Heart left ventricle (tissue), 16 donors: ENCODE measurements at regions not wholly inside any gene's neighbourhood (a gene's known extent, or its start where the extent isn't known, plus 50 kb on each side); places are given as distances from the start of the nearest gene placed in this dataset.
A peak's percentile ranks its signal among the peaks of the same experiment; 100 is the strongest.

Experiments used
- ATAC-seq, 4 donors: fragments of 200-7000 bp; cut with Tn5 transposase; one replicate each; pipeline ENCODE4 v1.9.1; 2020 to 2022; ENCODE audit warnings: moderate library complexity in 4 of 4, mild to moderate bottlenecking in 3 of 4, moderate number of reproducible peaks in 1 of 4
- DNase-seq, 5 donors: peaks; one replicate each; pipeline ENCODE4 v3.0.0-alpha.2; 2020
- H3K27ac ChIP-seq, 12 donors: fragments of 200-600 bp; sonication (generic) in 4 of 12; one replicate each; pipeline versions ENCODE4 v1.5.0 to v1.8.0; 2016 to 2022; ENCODE audit warnings: mild to moderate bottlenecking in 2 of 12
- H3K27me3 ChIP-seq, 9 donors: fragments of 200-600 bp; sonication (generic) in 2 of 9; one replicate each; pipeline versions ENCODE4 v1.5.1 to v1.8.0; 2016 to 2022; ENCODE audit warnings: mild to moderate bottlenecking in 3 of 9
- H3K36me3 ChIP-seq, 9 donors: fragments of 200-600 bp; sonication (generic) in 2 of 9; one replicate each; pipeline versions ENCODE4 v1.5.0 to v1.8.0; 2018 to 2022; ENCODE audit warnings: mild to moderate bottlenecking in 2 of 9
- H3K4me1 ChIP-seq, 12 donors: fragments of 200-600 bp; sonication (generic) in 4 of 12; one replicate each; pipeline versions ENCODE4 v1.5.0 to v1.8.0; 2016 to 2022; ENCODE audit warnings: mild to moderate bottlenecking in 3 of 12
- H3K4me3 ChIP-seq, 12 donors: fragments of 200-600 bp; sonication (generic) in 4 of 12; one replicate each; pipeline versions ENCODE4 v1.5.0 to v1.8.0; 2017 to 2022; ENCODE audit warnings: mild to moderate bottlenecking in 9 of 12, moderate library complexity in 4 of 12
- H3K9me3 ChIP-seq, 12 donors: fragments of 200-600 bp; sonication (generic) in 4 of 12; one replicate each; pipeline versions ENCODE4 v1.5.0 to v1.8.0; 2016 to 2022; ENCODE audit warnings: mild to moderate bottlenecking in 1 of 12
- CTCF ChIP-seq, 12 donors: fragments of 200-600 bp; sonication (generic) in 4 of 12; IDR thresholded peaks; one replicate each; pipeline versions ENCODE4 v1.5.0 to v1.8.0; 2018 to 2022; ENCODE audit warnings: antibody characterized with exemption in 12 of 12, mild to moderate bottlenecking in 5 of 12
- POLR2A ChIP-seq, 2 donors: fragments of 450-650 bp; IDR thresholded peaks; one replicate each; pipeline ENCODE4 v1.6.1; 2017; ENCODE audit warnings: antibody characterized with exemption in 2 of 2, mild to moderate bottlenecking in 2 of 2, moderate library complexity in 2 of 2
- WGBS, 4 donors: extraction: QIAGEN DNeasy Blood & Tissue Kit in 2 of 4; methylation state at CpG; one replicate each; pipeline versions ENCODE4 v1.1.5 to v1.1.7; 2013 to 2018; 5-methylcytosine and 5-hydroxymethylcytosine counted together
- intact Hi-C, 10 donors: fragments of 100-400 bp; cut with DNase I; formaldehyde crosslinking; loops; one replicate each; pipeline versions ENCODE4 v1.11.1 to v1.14.2; 2022
- donor health status: ischemic (EF 13 %, LVEDD 7.1; RV severe dilation, severe dysfunction).
- donor health status: healthy with polysubstance abuse.
- donor health status: DM: no; HTN: yes; CAD: no.
- donor health status: DM: no; HTN: no; CAD: no.
- donor health status: ischemic (EF 25% LVEDD 6.9; RV normal size, moderate dysfunction).
- donor health status: ischemic (EF 25% LVEDD 5.7; RV mildly dilated, moderate dysfunction).
- donor health status: healthy.
- donor health status: DM: yes; HTN: yes; CAD: no.
- donor health status: ischemic (EF 35%, LVEDD 5.7; RV mildly dilated, moderate dysfunction).
- donor health status: nonischemic (EF 11% LVEDD 7.7; RV severe dilation, severe dysfunction).
- donor health status: DM: yes; HTN: yes; CAD: no.
- donor health status: PGD.
- donor health status: ischemic (EF 29% LVEDD 5.4; RV normal size, mild dysfunction).
- donor health status: nonischemic (EF 23%, LVEDD 6.1; RV moderate dilation, normal function).

- WGBS, 4 donors: 93 to 100% (median 97%) methylated on average over 2 of the region's 2 CpGs
- no peaks in the 10 kb centered on the region for H3K27me3 ChIP-seq
- intact Hi-C loops: no loop called here
Measured at GRCh38 chr11:69352166-69352565, 58.2 kb downstream of the MYEOV start.

DNA sequence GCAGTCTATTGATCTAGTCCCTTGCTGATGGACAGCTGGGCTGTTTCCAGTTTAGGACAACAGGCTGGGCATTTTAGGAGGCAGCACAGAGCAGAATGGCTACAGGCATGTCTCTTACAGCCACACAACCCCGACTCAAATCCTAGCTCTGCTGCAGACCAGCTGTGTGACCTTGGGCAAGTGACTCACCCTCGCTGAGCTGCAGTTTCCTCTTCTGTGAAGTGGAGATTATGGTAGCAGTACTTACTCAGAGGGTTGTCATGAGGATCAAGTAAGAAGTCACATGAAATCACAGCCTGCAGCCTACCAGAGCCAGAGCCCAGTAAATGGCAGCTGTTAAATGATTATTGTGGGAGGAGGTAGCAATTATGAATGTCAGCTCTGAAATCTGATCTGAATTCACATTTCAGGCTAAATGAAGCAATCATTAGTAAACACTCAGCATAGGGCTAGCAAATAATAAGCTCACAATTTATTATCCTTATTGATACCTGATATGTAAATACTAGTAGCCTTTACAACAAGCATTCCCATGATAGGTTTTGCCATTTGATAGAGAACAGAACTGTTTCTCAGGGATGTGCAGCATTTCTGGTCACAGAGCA lies 58.9 kb downstream of the MYEOV start:
- 44 to 51% (median 49%) methylated on average over 2 of the region's 2 CpGs for WGBS, 4 donors
- H3K9me3 ChIP-seq: peaks cover 0 to 5% (median 0%) of the 10 kb centered on the region in 12 donors
- no peaks in the 10 kb centered on the region for H3K36me3 ChIP-seq
- intact Hi-C loops: no loop called here
- H3K4me3 ChIP-seq: no peak overlapping the region
- ATAC-seq (peak in 1 of 4 donors; percentile 53), DNase-seq (no peak)
- H3K27ac ChIP-seq: no peak overlapping the region
- H3K4me1 ChIP-seq: peaks cover 0 to 9% (median 0%) of the 10 kb centered on the region in 12 donors
- TF ChIP-seq POLR2A (IDR thresholded peaks at IDR 0.05): no peak
- TF ChIP-seq CTCF (IDR thresholded peaks at IDR 0.05): no peak
- H3K27me3 ChIP-seq: no peaks in the 10 kb centered on the region

More at GRCh38 chr11:69352166-69352565, 58.2 kb downstream of the MYEOV start:
- H3K36me3 ChIP-seq: no peaks in the 10 kb centered on the region
- H3K4me1 ChIP-seq: peaks cover 0 to 9% (median 0%) of the 10 kb centered on the region in 12 donors
- DNase-seq (no peak), ATAC-seq (no peak)
- H3K9me3 ChIP-seq: peaks cover 0 to 5% (median 0%) of the 10 kb centered on the region in 12 donors
- no peak for TF ChIP-seq CTCF (IDR thresholded peaks at IDR 0.05)
- TF ChIP-seq POLR2A (IDR thresholded peaks at IDR 0.05): no peak
- H3K4me3 ChIP-seq: no peak overlapping the region
- H3K27ac ChIP-seq: no peak overlapping the region

DNA sequence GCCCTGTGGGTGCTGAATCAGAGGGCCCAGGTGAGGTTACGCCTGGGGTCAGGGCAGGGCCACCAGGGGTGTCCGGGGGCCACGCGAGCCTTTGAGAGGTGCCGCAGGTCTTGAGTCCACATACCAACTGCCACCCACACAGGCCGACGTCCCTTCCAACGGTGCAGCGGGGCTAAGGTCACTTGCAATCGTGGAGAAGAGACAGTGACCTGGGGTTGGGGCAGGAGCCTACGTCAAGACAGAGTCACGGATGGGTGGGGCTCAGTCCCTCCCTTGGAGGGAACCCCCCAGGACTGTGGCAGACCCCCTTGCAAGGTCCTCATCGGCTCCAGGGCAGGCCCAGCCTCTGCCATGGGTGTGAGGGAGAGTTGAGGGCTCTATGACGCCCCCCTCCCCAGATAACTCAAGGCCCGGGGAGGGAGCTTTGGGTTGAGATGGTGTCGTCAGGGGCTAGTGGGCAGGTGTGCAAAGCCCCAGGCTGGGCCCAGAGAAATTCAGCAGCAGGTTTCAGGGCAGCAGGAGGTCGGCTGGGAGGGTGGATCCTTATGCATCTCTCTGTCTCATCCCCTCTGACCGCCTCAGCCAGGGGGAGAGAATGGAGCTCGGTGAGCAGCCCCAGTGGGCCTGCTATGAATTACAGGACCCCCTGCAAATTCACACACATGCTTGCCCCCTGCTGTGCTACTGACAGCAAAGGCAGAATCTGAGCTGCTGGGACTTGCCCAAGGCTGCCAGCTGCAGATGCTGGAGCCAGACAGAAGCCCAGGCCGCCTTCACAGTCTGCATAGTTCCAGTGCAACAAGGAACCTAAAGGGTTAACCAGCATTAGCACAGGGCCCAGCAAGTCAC lies 60.0 kb downstream of the MYEOV start:
- TF ChIP-seq POLR2A (IDR thresholded peaks at IDR 0.05) (no peak), CTCF (IDR thresholded peaks at IDR 0.05) (no peak)
- H3K9me3 ChIP-seq: no peaks in the 10 kb centered on the region
- ATAC-seq: no peak
- H3K27ac ChIP-seq: no peak overlapping the region
- DNase-seq: no peak
- no peak overlapping the region for H3K4me3 ChIP-seq
- H3K4me1 ChIP-seq: peaks cover 0 to 9% (median 0%) of the 10 kb centered on the region in 12 donors
- intact Hi-C loops: no loop called here
- 89 to 94% (median 93%) methylated on average over 8 to 20 of the region's 20 CpGs for WGBS, 4 donors
- H3K36me3 ChIP-seq: no peaks in the 10 kb centered on the region
- H3K27me3 ChIP-seq: no peaks in the 10 kb centered on the region

DNA sequence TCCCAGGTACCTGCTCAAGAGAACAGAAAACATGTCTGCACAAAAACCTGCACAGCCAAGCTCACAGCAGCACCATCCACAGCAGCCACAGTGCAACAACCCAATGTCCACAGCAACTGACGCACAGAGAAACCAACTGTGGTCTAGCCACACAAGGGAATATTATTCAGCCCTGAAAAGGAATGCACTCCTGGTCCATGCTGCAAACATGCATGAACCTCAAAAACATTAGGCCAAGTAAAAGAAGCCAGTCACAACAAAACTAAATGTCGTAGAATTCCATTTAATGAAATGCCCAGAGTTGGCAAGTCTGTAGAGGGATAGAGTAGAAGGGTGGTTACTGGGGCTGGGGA lies 60.6 kb downstream of the MYEOV start:
- DNase-seq: no peak
- no peak for TF ChIP-seq CTCF (IDR thresholded peaks at IDR 0.05)
- Histone ChIP-seq H3K27me3 (no peaks in the 10 kb centered on the region), H3K27ac (no peak overlapping the region), H3K9me3 (peaks cover 0 to 5% (median under 1%) of the 10 kb centered on the region in 12 donors), H3K4me3 (no peak overlapping the region), H3K36me3 (no peaks in the 10 kb centered on the region), H3K4me1 (peaks cover 0 to 9% (median 0%) of the 10 kb centered on the region in 12 donors)
- WGBS, 4 donors: 73 to 100% (median 98%) methylated on average over 2 of the region's 2 CpGs
- intact Hi-C loops: no loop called here
- ATAC-seq: no peak
